GM19455 (cell line): ENCODE measurements at regions not wholly inside any gene's neighbourhood (a gene's known extent, or its start where the extent isn't known, plus 50 kb on each side); places are given as distances from the start of the nearest gene placed in this dataset.

Source experiments
- ATAC-seq: cut with Tn5 transposase; IDR thresholded peaks from one replicate; pipeline ENCODE4 v1.9.1; 2021; ENCODE audit not compliant: unreplicated experiment

DNA sequence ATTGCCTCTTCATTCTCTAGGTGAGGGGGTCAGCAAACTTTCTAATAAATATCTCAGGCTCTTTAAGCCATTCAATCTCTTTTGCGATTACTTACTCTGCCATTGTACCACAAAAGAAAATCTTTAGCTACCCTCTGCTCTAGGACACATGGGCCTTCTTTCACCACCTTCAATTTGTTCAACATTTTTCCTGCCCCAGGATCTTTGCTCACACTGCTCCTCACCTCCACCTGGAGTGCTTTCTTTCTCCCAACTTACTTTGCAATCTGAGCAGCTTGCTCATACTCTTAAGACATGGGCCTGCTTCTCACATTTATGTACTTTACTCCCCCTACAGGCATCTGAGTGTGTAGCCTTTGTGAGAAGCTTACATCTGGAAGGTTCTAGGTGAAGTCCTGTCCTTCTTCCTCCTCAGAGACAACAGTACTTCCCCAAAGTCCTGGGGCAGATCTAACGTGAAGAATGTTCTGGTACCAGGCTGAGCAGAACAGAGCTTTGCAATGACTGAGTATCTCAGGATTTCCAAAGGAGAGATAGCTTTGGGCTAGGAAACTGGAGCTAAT, 55.0 kb upstream of the PRDM5 start:
- peak; percentile 75 for ATAC-seq

DNA sequence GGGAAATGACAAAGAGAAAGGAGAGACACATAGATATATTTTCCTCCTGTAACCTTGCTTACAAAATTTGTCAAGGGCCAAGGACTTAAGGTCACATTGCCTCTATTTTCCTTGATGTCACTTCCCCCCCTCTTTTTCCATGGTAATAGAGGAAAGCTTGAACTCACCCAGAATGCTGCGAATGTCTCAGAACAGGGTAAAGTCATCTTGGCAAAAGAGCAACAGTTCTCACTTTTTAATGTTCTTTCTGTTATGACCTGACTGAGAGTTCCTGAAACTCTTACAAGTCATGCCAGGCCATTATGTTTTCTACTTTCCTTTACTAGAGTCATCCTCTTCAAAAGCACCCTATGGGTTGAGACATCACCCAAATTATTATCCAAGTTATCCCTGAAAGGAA, 50.7 kb upstream of the PRDM5 start:
- no peak for ATAC-seq
